GM12874 (cell line): ENCODE measurements at regions not wholly inside any gene's neighbourhood (a gene's known extent, or its start where the extent isn't known, plus 50 kb on each side); places are given as distances from the start of the nearest gene placed in this dataset.

ENCODE experiments used
- CTCF ChIP-seq: IDR thresholded peaks from 2 replicates; pipeline ENCODE4 v1.5.1; 2011; ENCODE audit warnings: low read depth, mild to moderate bottlenecking, control low read depth, low read length, moderate library complexity; ENCODE audit not compliant: insufficient read depth

DNA sequence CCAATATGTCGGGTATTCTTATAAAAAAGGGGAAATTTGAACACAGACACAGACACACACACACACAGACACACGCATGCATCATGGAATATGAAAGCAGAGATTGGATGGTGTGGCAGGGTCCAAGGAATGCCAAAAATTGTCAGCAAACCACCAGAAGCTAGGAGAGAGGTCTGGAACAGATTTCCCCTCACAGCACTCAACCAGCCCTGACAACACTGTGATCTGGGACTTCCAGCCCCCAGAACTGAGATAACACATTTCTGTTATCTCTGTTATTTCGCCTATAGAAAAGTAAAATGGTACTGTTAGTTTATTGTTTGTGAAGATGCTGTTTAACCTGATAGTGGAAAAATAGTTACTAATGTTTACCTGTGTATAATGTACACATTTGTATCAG, 145.4 kb upstream of the ZBED5 start:
- TF ChIP-seq CTCF: no peak

DNA sequence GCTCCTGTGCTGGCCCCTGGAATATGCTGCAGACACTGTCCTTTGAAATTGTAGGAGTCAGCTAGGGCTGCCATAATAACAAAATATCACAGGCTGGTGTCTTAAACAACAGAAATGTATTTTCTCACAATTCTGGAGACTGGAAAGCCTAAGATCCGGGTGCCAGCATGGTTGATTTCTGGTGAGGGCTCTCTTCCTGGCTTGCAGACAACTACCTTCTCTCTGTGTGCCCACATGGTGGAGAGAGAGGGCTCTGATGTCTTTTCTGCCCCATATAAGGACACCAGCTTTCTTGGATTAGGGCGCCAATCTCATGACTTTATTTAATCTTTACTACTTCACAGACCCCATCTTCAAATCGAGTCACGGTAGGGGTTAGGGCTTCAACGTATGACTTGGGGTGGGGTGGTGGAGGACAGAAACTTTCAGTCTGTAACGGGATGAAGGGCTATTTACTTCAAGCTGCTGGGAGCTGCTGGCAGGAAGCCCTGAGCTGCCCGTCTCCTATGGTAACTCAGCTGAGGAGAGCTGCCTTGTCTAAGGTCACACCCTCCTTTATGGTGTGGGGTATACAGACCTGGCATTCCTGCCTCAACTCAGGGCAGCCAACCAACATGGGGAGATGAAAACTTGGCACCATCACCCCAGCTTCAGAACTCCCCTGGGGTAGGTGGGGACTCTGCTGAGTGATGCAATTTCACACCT, 142.9 kb upstream of the ZBED5 start:
- TF ChIP-seq CTCF: no peak

- no peak for TF ChIP-seq CTCF
Measured at GRCh38 chr11:10998674-10999073, 140.8 kb upstream of the ZBED5 start.

DNA sequence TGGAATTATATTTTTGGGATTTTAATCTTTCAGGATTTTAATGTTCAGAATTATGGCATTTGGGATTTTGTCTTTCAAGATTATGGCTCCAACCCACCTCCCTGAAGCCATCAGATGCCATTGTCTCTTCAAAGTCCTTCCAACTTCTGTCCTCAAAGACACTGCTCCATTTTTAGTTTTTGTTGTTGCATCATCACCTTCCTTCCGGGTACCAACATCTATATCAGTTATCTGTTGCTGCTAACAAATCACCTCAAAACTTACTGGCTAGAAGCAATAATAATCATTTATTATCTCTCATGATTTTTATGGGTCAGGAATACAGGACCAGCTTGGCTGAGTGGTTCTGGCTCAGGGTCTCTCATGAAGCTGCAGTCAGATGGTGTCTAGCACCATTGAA, 138.8 kb upstream of the ZBED5 start:
- TF ChIP-seq CTCF: no peak

GRCh38 chr11:10993640-10994039, 135.8 kb upstream of the ZBED5 start:
- TF ChIP-seq CTCF: no peak

GRCh38 chr11:10993186-10993585, 135.3 kb upstream of the ZBED5 start:
- no peak for TF ChIP-seq CTCF

DNA sequence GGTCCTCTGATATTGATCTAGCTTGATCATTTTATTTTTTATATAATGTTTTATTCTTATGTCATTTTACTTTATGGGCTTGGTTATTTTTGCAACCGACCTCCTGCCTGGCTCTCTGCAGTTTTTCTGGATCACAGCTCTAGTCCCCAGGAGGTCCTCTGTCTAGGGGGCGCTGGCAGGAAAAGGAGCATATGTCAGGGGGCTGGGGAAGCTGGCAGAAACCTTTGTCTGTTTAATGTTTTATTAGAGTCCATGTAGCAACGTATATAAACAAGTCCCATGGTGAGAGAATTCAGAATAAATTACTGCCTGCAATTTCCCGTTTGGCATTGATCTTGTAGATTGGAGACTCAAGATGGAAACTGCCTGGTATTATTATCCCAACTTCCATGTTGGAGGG, 133.5 kb upstream of the ZBED5 start:
- no peak for TF ChIP-seq CTCF
